ENCODE measurements at regions not wholly inside any gene's neighbourhood (a gene's known extent, or its start where the extent isn't known, plus 50 kb on each side); places are given as distances from the start of the nearest gene placed in this dataset.

GRCh38 chr4:15291122-15291521 lies 136.7 kb upstream of the C1QTNF7 start (continued):
- TF ChIP-seq EP300 (IDR thresholded peaks at IDR 0.05; ENCODE audit: borderline replicate concordance in 1 of 2, control insufficient read depth in 1 of 2, low read depth in 2 of 2, low read length in 2 of 2) (no peak), CBX5 (IDR thresholded peaks at IDR 0.05; ENCODE audit: low read depth) (no peak)

- no peak overlapping the region for H3K9ac ChIP-seq (ENCODE audit: control insufficient read depth, insufficient read depth, low read length)
- SMC1A ChIA-PET (ENCODE audit: uncharacterized antibody, unreplicated experiment): no interaction called here
- FAIRE-seq (no peak), DNase-seq (ENCODE audit: low read depth, low spot score) (no peak), ATAC-seq (peak; percentile 25; the same call in 2 of the 3 replicates)
- H3K79me2 ChIP-seq (ENCODE audit: control insufficient read depth, insufficient read depth, low read length): no peaks in the 10 kb centered on the region
- H3K27ac ChIP-seq (ENCODE audit: control insufficient read depth, insufficient read depth): no peak overlapping the region
- H4K20me1 ChIP-seq (ENCODE audit: control insufficient read depth, insufficient read depth): no peaks in the 10 kb centered on the region
- 0% methylated on average over 2 of the region's 2 CpGs for WGBS (ENCODE audit: insufficient coverage, insufficient replicate concordance, low lambda C conversion rate, missing lambda C conversion rate)
- no peaks in the 10 kb centered on the region for H3K36me3 ChIP-seq (ENCODE audit: control insufficient read depth in 2 of 2, insufficient read depth in 2 of 2, low read length in 1 of 2)
- H3K4me1 ChIP-seq (ENCODE audit: control insufficient read depth, insufficient read depth, low read length): no peaks in the 10 kb centered on the region
- BruUV-seq (replicated peaks): no TSS peak
- RAD21 ChIA-PET (ENCODE audit: unreplicated experiment): interaction anchor here (0.6 kb wide), 1 partner anchor 200 kb away, joined by 3 read pairs; no protein-coding TSS in a partner anchor
- H3K27me3 ChIP-seq (replicated peaks in 1 of 2; ENCODE audit: control insufficient read depth in 2 of 2, insufficient read depth in 2 of 2, low read length in 1 of 2): no peaks in the 10 kb centered on the region
- H3K9me3 ChIP-seq (replicated peaks; ENCODE audit: control insufficient read depth, insufficient read depth, low read length): no peaks in the 10 kb centered on the region
- CTCF ChIA-PET: interaction anchor here (0.6 to 1.2 kb wide), 3 partner anchors 10 to 312 kb away, joined by 3 to 4 read pairs (median 3); no protein-coding TSS in a partner anchor
- in situ Hi-C loops (cut with MboI) (no loop called here), intact Hi-C loops (cut with micrococcal nuclease; ENCODE audit: unreplicated experiment) (no loop called here)
- no peak overlapping the region for H2AFZ ChIP-seq (ENCODE audit: control insufficient read depth, low read depth, low read length)
- POLR2A ChIA-PET: no interaction called here
- H3K4me2 ChIP-seq (ENCODE audit: control insufficient read depth, insufficient read depth): no peak overlapping the region
- H3K4me3 ChIP-seq: no peak overlapping the region
- TF ChIP-seq BCLAF1 (IDR thresholded peaks at IDR 0.05) (no peak), BHLHE40 (IDR thresholded peaks at IDR 0.05; ENCODE audit: borderline replicate concordance in 1 of 2, low read depth in 2 of 2, low read length in 1 of 2) (no peak), ZBTB11 (CRISPR knock-in tag; IDR thresholded peaks at IDR 0.05) (no peak), HDAC2 (IDR thresholded peaks at IDR 0.05) (no peak), ATF3 (IDR thresholded peaks at IDR 0.05; ENCODE audit: borderline replicate concordance, extremely low read depth, low read depth, low read length) (no peak), CHD1 (IDR thresholded peaks at IDR 0.05; ENCODE audit: low read depth, low read length) (no peak), TCF12 (IDR thresholded peaks at IDR 0.05; ENCODE audit: low read depth, low read length) (no peak), CREM (IDR thresholded peaks at IDR 0.05; ENCODE audit: low read depth) (no peak), ATF7 (IDR thresholded peaks at IDR 0.05; ENCODE audit: low read depth) (no peak), NR2F1 (conservative IDR thresholded peaks at IDR 0.05) (no peak), EP300 (IDR thresholded peaks at IDR 0.05; ENCODE audit: borderline replicate concordance in 1 of 2, control insufficient read depth in 1 of 2, low read depth in 2 of 2, low read length in 2 of 2) (no peak), E2F8 (IDR thresholded peaks at IDR 0.05; ENCODE audit: low read depth, partially characterized antibody) (no peak)
Observed at GRCh38 chr4:15293711-15294110, 134.1 kb upstream of the C1QTNF7 start.
